Trophoblast cell (in vitro differentiated cells and primary cell): ENCODE measurements at regions not wholly inside any gene's neighbourhood (a gene's known extent, or its start where the extent isn't known, plus 50 kb on each side); places are given as distances from the start of the nearest gene placed in this dataset.
A peak's percentile ranks its signal among the peaks of the same experiment; 100 is the strongest.

ENCODE experiments used
- DNase-seq, 2 donors: peaks; one replicate each; pipeline ENCODE4 v3.0.0-alpha.2; 2016
- H2AFZ ChIP-seq: 2 replicates; pipeline ENCODE4 v1.6.1; 2013; ENCODE audit warnings: low read length, moderate library complexity, mild to moderate bottlenecking; ENCODE audit not compliant: insufficient read depth, poor library complexity
- H2AK5ac ChIP-seq: 2 replicates; pipeline ENCODE4 v1.6.1; 2013; ENCODE audit warnings: mild to moderate bottlenecking, low read length
- H2BK120ac ChIP-seq: 2 replicates; pipeline ENCODE4 v1.6.1; 2013; ENCODE audit warnings: low read length, mild to moderate bottlenecking, moderate library complexity; ENCODE audit not compliant: insufficient read depth, poor library complexity
- H2BK12ac ChIP-seq: 2 replicates; pipeline ENCODE4 v1.6.1; 2013; ENCODE audit warnings: mild to moderate bottlenecking, low read length, moderate library complexity
- H2BK5ac ChIP-seq: 2 replicates; pipeline ENCODE4 v1.6.1; 2013; ENCODE audit warnings: low read length, low read depth, moderate library complexity, mild to moderate bottlenecking; ENCODE audit not compliant: poor library complexity
- H3K14ac ChIP-seq: 2 replicates; pipeline ENCODE4 v1.6.1; 2013; ENCODE audit warnings: mild to moderate bottlenecking, low read length
- H3K18ac ChIP-seq: 2 replicates; pipeline ENCODE4 v1.6.1; 2013; ENCODE audit warnings: mild to moderate bottlenecking, low read length
- H3K23ac ChIP-seq: 2 replicates; pipeline ENCODE4 v1.6.1; 2013; ENCODE audit warnings: low read length
- H3K27ac ChIP-seq: 2 replicates; pipeline ENCODE4 v1.5.1; 2013; ENCODE audit warnings: low read depth, mild to moderate bottlenecking, inconsistent platforms, low read length, moderate library complexity
- H3K27me3 ChIP-seq: 2 replicates; pipeline ENCODE4 v1.6.1; 2013; ENCODE audit warnings: inconsistent platforms, mild to moderate bottlenecking, low read length, moderate library complexity; ENCODE audit not compliant: insufficient read depth
- H3K36me3 ChIP-seq, 2 experiments: 1 replicate in 1 of 2; 2 replicates in 1 of 2; pipeline ENCODE4 v1.6.1; 2013; ENCODE audit warnings: low read length in 2 of 2, mild to moderate bottlenecking in 2 of 2, moderate library complexity in 1 of 2; ENCODE audit not compliant: insufficient read depth in 2 of 2, control insufficient read depth in 1 of 2
- H3K4ac ChIP-seq: 2 replicates; pipeline ENCODE4 v1.6.1; 2013; ENCODE audit warnings: low read depth, mild to moderate bottlenecking, low read length, moderate library complexity
- H3K4me1 ChIP-seq, 2 experiments: 1 replicate in 1 of 2; 2 replicates in 1 of 2; pipeline ENCODE4 v1.6.1; 2013; ENCODE audit warnings: low read length in 2 of 2, mild to moderate bottlenecking in 2 of 2, moderate library complexity in 1 of 2; ENCODE audit not compliant: insufficient read depth in 2 of 2, control insufficient read depth in 1 of 2
- H3K4me2 ChIP-seq: 2 replicates; pipeline ENCODE4 v1.6.1; 2013; ENCODE audit warnings: inconsistent platforms, mild to moderate bottlenecking, low read length, moderate library complexity
- H3K4me3 ChIP-seq: 2 replicates; pipeline ENCODE4 v1.5.1; 2013; ENCODE audit warnings: mild to moderate bottlenecking, low read depth, low read length, inconsistent platforms
- H3K79me1 ChIP-seq: one replicate; pipeline ENCODE4 v1.6.1; 2013; ENCODE audit warnings: low read length
- H3K79me2 ChIP-seq: 2 replicates; pipeline ENCODE4 v1.6.1; 2013; ENCODE audit warnings: low read length, mild to moderate bottlenecking; ENCODE audit not compliant: control insufficient read depth, insufficient read depth, poor library complexity
- H3K9ac ChIP-seq: 2 replicates; pipeline ENCODE4 v1.6.1; 2013; ENCODE audit warnings: mild to moderate bottlenecking, low read length
- H3K9me3 ChIP-seq: 2 replicates; pipeline ENCODE4 v1.6.1; 2013; ENCODE audit warnings: low read depth, mild to moderate bottlenecking, control low read depth, inconsistent platforms, low read length; ENCODE audit not compliant: insufficient read depth
- H4K12ac ChIP-seq: 2 replicates; pipeline ENCODE4 v1.6.1; 2013; ENCODE audit warnings: low read depth, mild to moderate bottlenecking, low read length, moderate library complexity
- H4K8ac ChIP-seq: 2 replicates; pipeline ENCODE4 v1.6.1; 2013; ENCODE audit warnings: low read depth, mild to moderate bottlenecking, low read length, moderate library complexity
- H4K91ac ChIP-seq: one replicate; pipeline ENCODE4 v1.6.1; 2013; ENCODE audit warnings: low read depth, mild to moderate bottlenecking, low read length, moderate library complexity
- WGBS: extraction: QIAGEN DNeasy Blood & Tissue Kit; methylation state at CpG from one replicate; pipeline ENCODE4 v1.1.7; 2013; ENCODE audit warnings: missing lambda C conversion rate; ENCODE audit not compliant: insufficient read length, insufficient coverage; ENCODE audit errors: extremely low coverage; 5-methylcytosine and 5-hydroxymethylcytosine counted together

DNA sequence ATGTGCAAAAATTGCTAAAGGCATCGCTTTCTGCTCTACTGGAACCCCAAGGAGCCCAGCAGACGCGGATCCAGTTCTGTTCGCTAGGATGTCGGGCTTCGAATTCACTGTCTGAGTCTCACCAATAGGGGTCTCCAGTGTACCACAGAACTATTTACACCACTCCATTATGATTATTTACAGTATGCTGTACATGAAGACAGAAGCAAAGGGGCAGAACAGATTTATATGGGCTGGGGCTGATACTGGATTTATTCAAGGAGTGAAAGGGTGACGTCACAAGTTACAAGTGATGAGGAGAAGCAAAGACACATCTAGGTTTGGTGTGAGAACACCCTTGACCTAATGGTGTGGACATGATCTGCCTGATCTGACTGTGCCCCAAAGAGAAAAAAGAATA is 185.3 kb upstream of the ATP5MC3 start:
- H4K91ac ChIP-seq: no peak overlapping the region
- no peak overlapping the region for H4K8ac ChIP-seq
- DNase-seq: peak; percentile 13 to 65
- H2BK12ac ChIP-seq: no peak overlapping the region
- no peak overlapping the region for H2AFZ ChIP-seq
- H3K79me2 ChIP-seq: no peaks in the 10 kb centered on the region
- no peak overlapping the region for H3K4ac ChIP-seq
- H3K9ac ChIP-seq: no peak overlapping the region
- H2BK5ac ChIP-seq: no peak overlapping the region
- H3K4me3 ChIP-seq: no peak overlapping the region
- no peak overlapping the region for H3K23ac ChIP-seq
- H3K18ac ChIP-seq: no peak overlapping the region
- no peaks in the 10 kb centered on the region for H3K4me1 ChIP-seq
- no peak overlapping the region for H3K4me2 ChIP-seq
- H4K12ac ChIP-seq: no peak overlapping the region
- no peaks in the 10 kb centered on the region for H3K79me1 ChIP-seq
- no peak overlapping the region for H3K27ac ChIP-seq
- no peak overlapping the region for H2AK5ac ChIP-seq
- no peaks in the 10 kb centered on the region for H3K9me3 ChIP-seq
- H3K14ac ChIP-seq: no peak overlapping the region
- no CpG with 5 or more reads among the region's 7 CpGs for WGBS
- H3K36me3 ChIP-seq: no peaks in the 10 kb centered on the region
- no peak overlapping the region for H2BK120ac ChIP-seq
- H3K27me3 ChIP-seq: no peaks in the 10 kb centered on the region

DNA sequence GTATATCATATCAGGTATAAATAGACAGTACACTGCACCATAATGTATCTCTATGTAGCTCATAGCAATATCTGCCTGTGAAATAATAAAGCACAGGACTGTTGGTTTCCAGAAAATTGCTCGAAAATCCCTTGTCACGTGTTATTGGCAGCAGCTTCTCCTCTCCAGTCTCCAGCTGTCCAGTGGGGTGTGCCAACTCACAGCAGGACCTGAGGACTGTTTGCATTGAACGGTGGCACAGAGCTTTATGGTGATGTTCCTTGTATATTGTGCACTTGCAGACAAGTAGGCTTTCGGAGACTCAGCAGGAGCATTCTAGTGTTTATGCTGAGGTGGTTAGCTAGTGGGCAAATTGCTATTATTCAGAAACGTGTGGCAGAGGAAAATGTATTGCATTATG is 182.2 kb upstream of the ATP5MC3 start:
- Histone ChIP-seq H3K79me2 (no peaks in the 10 kb centered on the region), H3K4me2 (no peak overlapping the region), H3K79me1 (peaks cover 3% of the 10 kb centered on the region), H2BK12ac (no peak overlapping the region), H3K4me1 (no peaks in the 10 kb centered on the region), H2AFZ (no peak overlapping the region), H3K27me3 (no peaks in the 10 kb centered on the region), H3K9me3 (no peaks in the 10 kb centered on the region), H2BK5ac (no peak overlapping the region), H4K91ac (no peak overlapping the region), H3K14ac (no peak overlapping the region), H2AK5ac (no peak overlapping the region), H4K12ac (no peak overlapping the region), H3K4ac (no peak overlapping the region), H3K18ac (no peak overlapping the region), H3K36me3 (no peaks in the 10 kb centered on the region), H3K27ac (no peak overlapping the region), H4K8ac (no peak overlapping the region), H3K9ac (no peak overlapping the region), H3K4me3 (peak overlapping the region; percentile 27), H2BK120ac (no peak overlapping the region), H3K23ac (no peak overlapping the region)
- DNase-seq: no peak
- no CpG with 5 or more reads among the region's 5 CpGs for WGBS

DNA sequence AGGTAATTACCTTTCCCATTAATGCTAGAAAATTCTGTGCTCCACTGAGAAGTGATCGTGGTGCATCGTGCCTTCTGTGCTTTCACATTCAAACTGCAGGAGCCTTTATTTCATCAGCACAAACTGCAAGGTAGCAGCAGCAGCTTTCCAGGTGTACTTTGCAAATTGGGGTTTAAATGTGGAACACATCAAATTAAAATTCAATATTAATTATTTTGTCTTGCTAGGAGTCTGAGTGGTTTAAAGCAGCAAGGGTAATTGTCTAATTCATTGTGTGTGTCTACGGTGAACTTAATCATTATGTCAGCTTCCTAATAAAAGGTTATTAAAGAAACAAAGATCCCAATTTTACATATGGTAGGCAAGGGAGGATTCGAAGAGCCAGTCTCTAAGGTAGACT is 180.8 kb upstream of the ATP5MC3 start:
- no peak overlapping the region for H3K27ac ChIP-seq
- H4K12ac ChIP-seq: no peak overlapping the region
- H2AK5ac ChIP-seq: no peak overlapping the region
- H3K36me3 ChIP-seq: no peaks in the 10 kb centered on the region
- no peak overlapping the region for H3K23ac ChIP-seq
- no peak overlapping the region for H4K91ac ChIP-seq
- no peak overlapping the region for H2BK120ac ChIP-seq
- H3K79me2 ChIP-seq: no peaks in the 10 kb centered on the region
- no peak overlapping the region for H2BK5ac ChIP-seq
- H3K9ac ChIP-seq: no peak overlapping the region
- no peak overlapping the region for H2AFZ ChIP-seq
- no CpG with 5 or more reads among the region's 4 CpGs for WGBS
- no peak overlapping the region for H2BK12ac ChIP-seq
- no peaks in the 10 kb centered on the region for H3K9me3 ChIP-seq
- no peaks in the 10 kb centered on the region for H3K4me1 ChIP-seq
- no peak overlapping the region for H3K18ac ChIP-seq
- no peaks in the 10 kb centered on the region for H3K27me3 ChIP-seq
- no peak overlapping the region for H3K4me3 ChIP-seq
- DNase-seq: no peak
- H3K4ac ChIP-seq: no peak overlapping the region
- H3K14ac ChIP-seq: no peak overlapping the region
- no peak overlapping the region for H3K4me2 ChIP-seq
- H4K8ac ChIP-seq: no peak overlapping the region
- peaks cover 3% of the 10 kb centered on the region for H3K79me1 ChIP-seq

DNA sequence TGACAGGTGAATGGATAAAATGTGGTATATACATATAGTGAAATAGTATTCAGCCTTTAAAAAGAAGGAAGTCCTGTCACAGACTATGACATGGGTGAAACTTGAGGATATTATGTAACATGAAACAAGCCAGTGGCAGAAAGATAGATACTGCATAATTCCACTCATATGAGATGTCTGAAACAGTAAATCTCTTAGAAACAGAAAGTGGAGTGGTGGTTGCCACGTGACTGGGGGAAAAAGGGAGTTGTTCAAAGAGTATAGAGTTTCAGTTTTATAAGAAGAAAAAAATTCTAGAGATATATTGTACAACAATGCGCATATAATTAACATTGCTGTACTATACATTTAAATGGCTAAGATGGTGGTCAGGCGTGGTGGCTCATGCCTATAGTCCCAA is 178.2 kb upstream of the ATP5MC3 start:
- DNase-seq: no peak
- Histone ChIP-seq H2BK12ac (no peak overlapping the region), H3K4me2 (no peak overlapping the region), H2AFZ (no peak overlapping the region), H3K27me3 (no peaks in the 10 kb centered on the region), H4K8ac (no peak overlapping the region), H3K27ac (no peak overlapping the region), H3K4me3 (no peak overlapping the region), H2AK5ac (no peak overlapping the region), H3K9me3 (no peaks in the 10 kb centered on the region), H3K4me1 (peaks cover 0 to 1% of the 10 kb centered on the region in 2 experiments), H4K91ac (no peak overlapping the region), H3K14ac (no peak overlapping the region), H3K36me3 (no peaks in the 10 kb centered on the region), H3K79me2 (no peaks in the 10 kb centered on the region), H3K4ac (no peak overlapping the region), H3K23ac (no peak overlapping the region), H3K9ac (no peak overlapping the region), H3K79me1 (peaks cover 3% of the 10 kb centered on the region), H3K18ac (no peak overlapping the region), H2BK120ac (no peak overlapping the region), H4K12ac (no peak overlapping the region), H2BK5ac (no peak overlapping the region)
- WGBS: no CpG with 5 or more reads among the region's 3 CpGs
